ENCODE measurements at regions not wholly inside any gene's neighbourhood (a gene's known extent, or its start where the extent isn't known, plus 50 kb on each side); places are given as distances from the start of the nearest gene placed in this dataset.

DNA sequence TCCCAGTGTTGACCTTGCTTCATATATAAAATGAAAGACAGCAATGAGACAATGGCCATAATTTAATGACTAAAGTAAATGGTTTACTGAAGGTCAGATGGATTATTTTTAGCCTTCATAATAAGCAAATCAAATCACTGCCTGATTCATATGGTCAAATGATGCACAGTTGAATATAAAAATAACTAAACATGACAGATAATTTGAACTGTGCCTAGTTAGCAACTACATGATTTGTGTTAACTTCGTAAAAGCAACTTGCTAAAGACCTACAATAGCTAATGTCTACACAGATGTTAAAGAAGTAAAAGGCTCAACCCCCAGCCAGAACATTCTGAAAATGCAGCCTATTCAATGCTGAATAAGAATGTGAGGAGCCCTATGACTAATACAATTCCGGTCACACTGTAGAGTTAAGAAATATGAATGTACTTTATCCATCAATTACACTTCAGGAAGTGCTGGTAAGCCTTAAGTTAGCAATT is 590.8 kb upstream of the CDH2 start:
- H3K36me3 ChIP-seq (ENCODE audit: insufficient read depth, low read length), result no peaks in the 10 kb centered on the region
- H4K20me1 ChIP-seq (ENCODE audit: insufficient read depth, low read length, poor library complexity, severe bottlenecking), result no peaks in the 10 kb centered on the region
- no peak overlapping the region for H3K4me2 ChIP-seq (ENCODE audit: low read depth, low read length, poor library complexity, severe bottlenecking)
- H3F3A ChIP-seq (ENCODE audit: low read depth), result no peaks in the 10 kb centered on the region
- no peaks in the 10 kb centered on the region for H3K79me2 ChIP-seq (ENCODE audit: insufficient read depth, low read length)
- no peaks in the 10 kb centered on the region for H3K4me1 ChIP-seq (ENCODE audit: insufficient read depth, low read length, poor library complexity, severe bottlenecking)
- H3K9ac ChIP-seq (ENCODE audit: low read depth, low read length, poor library complexity, severe bottlenecking), result no peak overlapping the region
- no peaks in the 10 kb centered on the region; the same call in 1 of the 2 replicates for H3K9me2 ChIP-seq (replicated peaks; ENCODE audit: low read depth, low read length)
- H3K27me3 ChIP-seq (ENCODE audit: insufficient read depth, low read length, poor library complexity, severe bottlenecking), result no peaks in the 10 kb centered on the region
- TF ChIP-seq EZH2phosphoT487 (IDR thresholded peaks at IDR 0.05; ENCODE audit: borderline replicate concordance), result no peak
- TF ChIP-seq, protein P1, sequence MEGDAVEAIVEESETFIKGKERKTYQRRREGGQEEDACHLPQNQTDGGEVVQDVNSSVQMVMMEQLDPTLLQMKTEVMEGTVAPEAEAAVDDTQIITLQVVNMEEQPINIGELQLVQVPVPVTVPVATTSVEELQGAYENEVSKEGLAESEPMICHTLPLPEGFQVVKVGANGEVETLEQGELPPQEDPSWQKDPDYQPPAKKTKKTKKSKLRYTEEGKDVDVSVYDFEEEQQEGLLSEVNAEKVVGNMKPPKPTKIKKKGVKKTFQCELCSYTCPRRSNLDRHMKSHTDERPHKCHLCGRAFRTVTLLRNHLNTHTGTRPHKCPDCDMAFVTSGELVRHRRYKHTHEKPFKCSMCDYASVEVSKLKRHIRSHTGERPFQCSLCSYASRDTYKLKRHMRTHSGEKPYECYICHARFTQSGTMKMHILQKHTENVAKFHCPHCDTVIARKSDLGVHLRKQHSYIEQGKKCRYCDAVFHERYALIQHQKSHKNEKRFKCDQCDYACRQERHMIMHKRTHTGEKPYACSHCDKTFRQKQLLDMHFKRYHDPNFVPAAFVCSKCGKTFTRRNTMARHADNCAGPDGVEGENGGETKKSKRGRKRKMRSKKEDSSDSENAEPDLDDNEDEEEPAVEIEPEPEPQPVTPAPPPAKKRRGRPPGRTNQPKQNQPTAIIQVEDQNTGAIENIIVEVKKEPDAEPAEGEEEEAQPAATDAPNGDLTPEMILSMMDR (conservative IDR thresholded peaks at IDR 0.05; ENCODE audit: low read length), result no peak
- no peak overlapping the region for H3K4me3 ChIP-seq (ENCODE audit: low read length, poor library complexity, severe bottlenecking)
- no peaks in the 10 kb centered on the region for H3K9me3 ChIP-seq (ENCODE audit: insufficient read depth, low read depth, low read length)
- no peak overlapping the region for H2AFZ ChIP-seq (ENCODE audit: low read length)

DNA sequence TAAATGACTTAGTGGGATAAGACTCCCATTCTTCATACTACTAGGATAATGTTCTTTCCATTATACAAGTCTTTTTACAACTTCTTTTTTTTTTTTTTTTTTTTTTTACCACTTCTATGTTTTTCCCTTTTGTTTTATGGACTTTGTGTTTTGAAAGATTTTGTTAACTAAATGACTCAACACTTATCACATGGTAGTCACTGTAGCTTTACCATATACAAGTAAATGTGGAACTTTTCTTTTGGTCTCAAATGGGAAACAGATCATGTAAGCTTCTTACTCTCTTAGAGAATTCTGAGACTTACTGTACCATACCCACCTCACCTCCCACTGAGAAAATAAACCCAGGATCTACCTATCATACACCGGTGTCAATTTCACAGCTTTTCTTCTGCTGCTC is 590.3 kb upstream of the CDH2 start:
- Histone ChIP-seq H2AFZ (ENCODE audit: low read length) (no peak overlapping the region), H3K4me2 (ENCODE audit: low read depth, low read length, poor library complexity, severe bottlenecking) (no peak overlapping the region), H3K4me1 (ENCODE audit: insufficient read depth, low read length, poor library complexity, severe bottlenecking) (no peaks in the 10 kb centered on the region), H3K9ac (ENCODE audit: low read depth, low read length, poor library complexity, severe bottlenecking) (no peak overlapping the region), H3K9me3 (ENCODE audit: insufficient read depth, low read depth, low read length) (no peaks in the 10 kb centered on the region), H4K20me1 (ENCODE audit: insufficient read depth, low read length, poor library complexity, severe bottlenecking) (no peaks in the 10 kb centered on the region), H3K9me2 (replicated peaks; ENCODE audit: low read depth, low read length) (no peaks in the 10 kb centered on the region; the same call in 1 of the 2 replicates), H3K4me3 (ENCODE audit: low read length, poor library complexity, severe bottlenecking) (no peak overlapping the region), H3F3A (ENCODE audit: low read depth) (no peaks in the 10 kb centered on the region), H3K79me2 (ENCODE audit: insufficient read depth, low read length) (no peaks in the 10 kb centered on the region), H3K36me3 (ENCODE audit: insufficient read depth, low read length) (no peaks in the 10 kb centered on the region), H3K27me3 (ENCODE audit: insufficient read depth, low read length, poor library complexity, severe bottlenecking) (no peaks in the 10 kb centered on the region)
- no peak for TF ChIP-seq EZH2phosphoT487 (IDR thresholded peaks at IDR 0.05; ENCODE audit: borderline replicate concordance)
- TF ChIP-seq, protein P1 (conservative IDR thresholded peaks at IDR 0.05; ENCODE audit: low read length), result no peak

DNA sequence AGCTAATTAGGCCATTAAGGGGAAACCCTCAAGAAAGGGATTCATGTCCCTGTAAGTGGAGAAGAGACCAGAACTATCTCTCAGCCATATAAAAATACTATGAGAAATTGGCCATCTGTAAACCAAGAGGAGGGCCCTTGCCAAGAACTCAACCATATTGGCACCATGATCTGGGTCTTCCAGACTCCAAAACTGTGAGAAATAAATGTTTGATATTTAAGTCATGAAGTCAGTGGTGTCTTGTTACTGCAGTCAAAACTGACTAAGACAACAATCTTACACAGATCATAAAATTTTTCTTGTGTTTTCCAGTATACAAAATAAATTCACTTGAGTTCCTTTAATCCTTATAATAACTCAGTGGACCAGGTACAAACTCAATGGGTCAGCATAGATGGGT is 589.8 kb upstream of the CDH2 start:
- H3K4me2 ChIP-seq (ENCODE audit: low read depth, low read length, poor library complexity, severe bottlenecking), result no peak overlapping the region
- H3K4me1 ChIP-seq (ENCODE audit: insufficient read depth, low read length, poor library complexity, severe bottlenecking), result no peaks in the 10 kb centered on the region

More for the DNA sequence above, 589.8 kb upstream of the CDH2 start:
- Histone ChIP-seq H3K9me3 (ENCODE audit: insufficient read depth, low read depth, low read length) (no peaks in the 10 kb centered on the region), H4K20me1 (ENCODE audit: insufficient read depth, low read length, poor library complexity, severe bottlenecking) (no peaks in the 10 kb centered on the region), H2AFZ (ENCODE audit: low read length) (no peak overlapping the region), H3K36me3 (ENCODE audit: insufficient read depth, low read length) (no peaks in the 10 kb centered on the region), H3K27me3 (ENCODE audit: insufficient read depth, low read length, poor library complexity, severe bottlenecking) (no peaks in the 10 kb centered on the region), H3K4me3 (ENCODE audit: low read length, poor library complexity, severe bottlenecking) (no peak overlapping the region), H3F3A (ENCODE audit: low read depth) (no peaks in the 10 kb centered on the region), H3K79me2 (ENCODE audit: insufficient read depth, low read length) (no peaks in the 10 kb centered on the region), H3K9ac (ENCODE audit: low read depth, low read length, poor library complexity, severe bottlenecking) (no peak overlapping the region), H3K9me2 (replicated peaks; ENCODE audit: low read depth, low read length) (no peaks in the 10 kb centered on the region)
- no peak for TF ChIP-seq EZH2phosphoT487 (IDR thresholded peaks at IDR 0.05; ENCODE audit: borderline replicate concordance)
- TF ChIP-seq, protein P1 (conservative IDR thresholded peaks at IDR 0.05; ENCODE audit: low read length), result no peak
